ENCODE measurements at regions not wholly inside any gene's neighbourhood (a gene's known extent, or its start where the extent isn't known, plus 50 kb on each side); places are given as distances from the start of the nearest gene placed in this dataset.

DNA sequence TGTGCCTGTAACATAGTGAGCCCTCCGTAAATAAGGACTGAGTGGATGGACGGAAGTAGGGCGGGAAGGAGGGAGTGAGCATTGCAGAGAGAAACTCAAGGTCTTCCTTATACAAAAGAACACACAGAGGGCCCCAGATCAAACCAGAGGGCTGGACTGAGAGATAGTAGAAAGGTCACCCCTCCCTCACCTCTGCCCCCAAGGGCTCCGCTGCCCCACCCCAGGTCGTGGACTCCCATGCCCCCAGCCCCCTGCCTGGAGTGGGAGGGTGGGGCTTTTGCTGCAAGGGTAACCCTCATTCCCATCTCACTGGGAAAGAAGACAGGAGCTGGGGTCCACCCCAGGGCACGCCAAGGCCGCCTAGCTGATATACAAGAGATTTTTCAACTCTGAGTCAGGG lies 157.0 kb downstream of the MN1 start:
- Histone ChIP-seq H2AFZ (ENCODE audit: low read depth, low read length) (no peak overlapping the region), H3K9me3 (ENCODE audit: insufficient read depth, low read length) (no peaks in the 10 kb centered on the region), H3K4me2 (ENCODE audit: low read length) (no peak overlapping the region), H3K9ac (ENCODE audit: low read length) (no peak overlapping the region), H3K27ac (ENCODE audit: low read length) (no peak overlapping the region), H3K79me2 (ENCODE audit: low read length) (no peaks in the 10 kb centered on the region), H3K36me3 (replicated peaks; ENCODE audit: low read depth, low read length) (no peaks in the 10 kb centered on the region), H3K27me3 (ENCODE audit: low read depth, low read length) (peaks cover 14% of the 10 kb centered on the region; the same call in 1 of the 2 replicates), H3K4me3 (ENCODE audit: low read length) (no peak overlapping the region), H3K4me1 (ENCODE audit: low read length) (no peaks in the 10 kb centered on the region), H4K20me1 (ENCODE audit: insufficient read depth, low read length) (no peaks in the 10 kb centered on the region)
- no peak for TF ChIP-seq EZH2phosphoT487 (IDR thresholded peaks at IDR 0.05; ENCODE audit: low read depth)
- TF ChIP-seq, protein P1, sequence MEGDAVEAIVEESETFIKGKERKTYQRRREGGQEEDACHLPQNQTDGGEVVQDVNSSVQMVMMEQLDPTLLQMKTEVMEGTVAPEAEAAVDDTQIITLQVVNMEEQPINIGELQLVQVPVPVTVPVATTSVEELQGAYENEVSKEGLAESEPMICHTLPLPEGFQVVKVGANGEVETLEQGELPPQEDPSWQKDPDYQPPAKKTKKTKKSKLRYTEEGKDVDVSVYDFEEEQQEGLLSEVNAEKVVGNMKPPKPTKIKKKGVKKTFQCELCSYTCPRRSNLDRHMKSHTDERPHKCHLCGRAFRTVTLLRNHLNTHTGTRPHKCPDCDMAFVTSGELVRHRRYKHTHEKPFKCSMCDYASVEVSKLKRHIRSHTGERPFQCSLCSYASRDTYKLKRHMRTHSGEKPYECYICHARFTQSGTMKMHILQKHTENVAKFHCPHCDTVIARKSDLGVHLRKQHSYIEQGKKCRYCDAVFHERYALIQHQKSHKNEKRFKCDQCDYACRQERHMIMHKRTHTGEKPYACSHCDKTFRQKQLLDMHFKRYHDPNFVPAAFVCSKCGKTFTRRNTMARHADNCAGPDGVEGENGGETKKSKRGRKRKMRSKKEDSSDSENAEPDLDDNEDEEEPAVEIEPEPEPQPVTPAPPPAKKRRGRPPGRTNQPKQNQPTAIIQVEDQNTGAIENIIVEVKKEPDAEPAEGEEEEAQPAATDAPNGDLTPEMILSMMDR (IDR thresholded peaks at IDR 0.05; ENCODE audit: low read depth, low read length): no peak

DNA sequence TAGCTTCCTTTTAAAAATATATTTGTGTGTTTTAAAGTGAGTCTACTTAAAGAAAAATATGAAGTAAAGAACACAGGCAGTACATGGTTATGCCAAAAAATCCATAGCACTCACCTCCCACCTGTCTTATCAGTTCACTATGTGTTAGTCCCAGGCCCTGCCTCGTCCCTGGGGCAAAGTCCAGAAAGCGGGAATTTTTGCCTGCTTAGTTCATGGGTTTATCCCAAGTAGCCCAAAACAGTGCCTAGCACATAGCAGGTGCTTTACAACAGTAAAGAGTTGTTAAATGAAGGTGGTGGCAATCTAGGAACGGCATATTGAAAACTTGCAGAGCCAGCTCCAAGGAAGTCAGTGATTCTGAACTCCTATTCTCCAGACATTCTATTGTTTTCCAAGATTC lies 154.0 kb downstream of the MN1 start:
- no peaks in the 10 kb centered on the region for H4K20me1 ChIP-seq (ENCODE audit: insufficient read depth, low read length)
- peaks cover 8% of the 10 kb centered on the region; the same call in 1 of the 2 replicates for H3K27me3 ChIP-seq (ENCODE audit: low read depth, low read length)
- TF ChIP-seq, protein P1 (IDR thresholded peaks at IDR 0.05; ENCODE audit: low read depth, low read length): no peak
- no peak for TF ChIP-seq EZH2phosphoT487 (IDR thresholded peaks at IDR 0.05; ENCODE audit: low read depth)
- no peaks in the 10 kb centered on the region for H3K79me2 ChIP-seq (ENCODE audit: low read length)
- no peak overlapping the region for H3K4me3 ChIP-seq (ENCODE audit: low read length)
- H3K9ac ChIP-seq (ENCODE audit: low read length): no peak overlapping the region
- H3K9me3 ChIP-seq (ENCODE audit: insufficient read depth, low read length): no peaks in the 10 kb centered on the region
- H2AFZ ChIP-seq (ENCODE audit: low read depth, low read length): no peak overlapping the region
- H3K27ac ChIP-seq (ENCODE audit: low read length): no peak overlapping the region
- no peaks in the 10 kb centered on the region for H3K36me3 ChIP-seq (replicated peaks; ENCODE audit: low read depth, low read length)
- H3K4me2 ChIP-seq (ENCODE audit: low read length): no peak overlapping the region
- H3K4me1 ChIP-seq (ENCODE audit: low read length): no peaks in the 10 kb centered on the region

DNA sequence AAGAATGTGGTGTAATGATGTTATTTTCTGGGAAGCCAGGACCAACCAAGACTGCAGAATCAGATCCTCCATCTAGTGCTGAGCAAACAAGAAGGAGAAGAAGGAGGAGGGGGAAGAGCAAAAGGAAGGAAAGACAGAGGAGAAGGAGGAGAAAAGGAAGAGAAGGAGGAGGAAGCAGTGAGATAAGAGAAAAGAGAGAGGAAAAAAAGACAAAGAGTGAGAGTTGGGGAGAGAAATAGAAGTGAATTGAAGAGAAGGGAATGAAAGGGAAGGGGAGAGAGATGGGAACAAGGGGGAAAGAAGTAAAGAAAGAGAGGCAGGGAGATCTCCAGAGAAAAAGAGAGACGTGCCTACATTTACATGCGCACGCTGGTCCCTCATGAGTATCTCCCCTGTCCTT lies 153.5 kb downstream of the MN1 start:
- Histone ChIP-seq H3K27me3 (ENCODE audit: low read depth, low read length) (peaks cover 8% of the 10 kb centered on the region; the same call in 1 of the 2 replicates), H3K4me3 (ENCODE audit: low read length) (no peak overlapping the region), H2AFZ (ENCODE audit: low read depth, low read length) (no peak overlapping the region), H3K79me2 (ENCODE audit: low read length) (no peaks in the 10 kb centered on the region), H3K4me2 (ENCODE audit: low read length) (no peak overlapping the region), H3K36me3 (replicated peaks; ENCODE audit: low read depth, low read length) (no peaks in the 10 kb centered on the region), H4K20me1 (ENCODE audit: insufficient read depth, low read length) (no peaks in the 10 kb centered on the region), H3K4me1 (ENCODE audit: low read length) (no peaks in the 10 kb centered on the region), H3K9me3 (ENCODE audit: insufficient read depth, low read length) (no peaks in the 10 kb centered on the region), H3K27ac (ENCODE audit: low read length) (no peak overlapping the region), H3K9ac (ENCODE audit: low read length) (no peak overlapping the region)
- no peak for TF ChIP-seq EZH2phosphoT487 (IDR thresholded peaks at IDR 0.05; ENCODE audit: low read depth)
- TF ChIP-seq, protein P1 (IDR thresholded peaks at IDR 0.05; ENCODE audit: low read depth, low read length): no peak

DNA sequence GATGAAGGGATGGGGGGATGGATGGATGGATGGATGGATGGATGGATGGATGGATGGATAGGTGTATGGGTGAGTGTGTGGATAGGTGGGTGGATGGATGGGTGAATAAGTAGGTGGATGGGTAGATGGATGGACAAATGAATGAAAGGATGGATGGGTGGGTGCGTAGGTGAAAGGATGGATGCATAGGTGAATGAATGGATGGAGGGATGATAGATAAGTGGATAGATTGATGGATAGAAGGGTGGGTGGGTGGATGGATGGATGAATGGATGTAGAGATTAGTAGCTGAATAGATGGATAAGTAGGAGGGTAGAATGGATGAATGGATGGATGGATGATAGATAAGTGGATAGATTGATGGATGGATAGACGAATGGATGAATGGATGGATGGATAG lies 152.7 kb downstream of the MN1 start:
- Histone ChIP-seq H3K27ac (ENCODE audit: low read length) (no peak overlapping the region), H3K79me2 (ENCODE audit: low read length) (no peaks in the 10 kb centered on the region), H2AFZ (ENCODE audit: low read depth, low read length) (no peak overlapping the region), H3K4me3 (ENCODE audit: low read length) (no peak overlapping the region), H3K4me1 (ENCODE audit: low read length) (no peaks in the 10 kb centered on the region), H3K4me2 (ENCODE audit: low read length) (no peak overlapping the region), H3K9ac (ENCODE audit: low read length) (no peak overlapping the region), H4K20me1 (ENCODE audit: insufficient read depth, low read length) (no peaks in the 10 kb centered on the region), H3K9me3 (ENCODE audit: insufficient read depth, low read length) (no peaks in the 10 kb centered on the region), H3K27me3 (ENCODE audit: low read depth, low read length) (peaks cover 8% of the 10 kb centered on the region; the same call in 1 of the 2 replicates), H3K36me3 (replicated peaks; ENCODE audit: low read depth, low read length) (no peaks in the 10 kb centered on the region)
- TF ChIP-seq EZH2phosphoT487 (IDR thresholded peaks at IDR 0.05; ENCODE audit: low read depth): no peak
- TF ChIP-seq, protein P1 (IDR thresholded peaks at IDR 0.05; ENCODE audit: low read depth, low read length): no peak
